ENCODE measurements at regions not wholly inside any gene's neighbourhood (a gene's known extent, or its start where the extent isn't known, plus 50 kb on each side); places are given as distances from the start of the nearest gene placed in this dataset.

DNA sequence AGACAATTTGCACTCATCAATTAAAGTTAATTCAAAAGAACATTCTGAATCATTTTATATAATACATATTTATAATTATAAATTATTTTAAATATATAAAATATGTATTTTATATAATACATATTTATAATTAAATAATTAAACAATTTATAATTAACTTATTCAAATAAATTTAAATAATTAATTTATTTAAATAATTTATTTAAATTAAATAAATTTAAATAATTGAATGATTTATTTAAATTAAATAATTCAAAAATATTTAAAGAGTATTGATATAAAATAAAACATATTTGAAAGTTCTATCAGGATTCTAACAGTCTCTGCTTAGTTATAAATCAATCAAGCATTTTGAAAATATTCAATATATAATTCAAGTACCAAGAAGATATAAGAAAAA is 775.5 kb upstream of the CTNND2 start:
- no peak overlapping the region for H3K4me2 ChIP-seq (ENCODE audit: insufficient read depth in 1 of 2, low read depth in 2 of 2, low read length in 2 of 2)
- no peak overlapping the region for H2AFZ ChIP-seq (ENCODE audit: low read length)
- no peak overlapping the region for H2AK5ac ChIP-seq (ENCODE audit: low read depth, low read length)
- no peak overlapping the region for H3K27ac ChIP-seq (ENCODE audit: low read depth, low read length)
- H3K79me2 ChIP-seq (ENCODE audit: control insufficient read depth in 1 of 2, insufficient read depth in 2 of 2, low read length in 2 of 2) = 0 out of 4 replicates have a peak, but pooled peaks cover 0 to 2% of the 10 kb centered on the region in 2 experiments
- H3K9me3 ChIP-seq (ENCODE audit: insufficient read depth in 2 of 2, low read depth in 1 of 2, low read length in 1 of 2) = no peaks in the 10 kb centered on the region
- no peak overlapping the region for H3K4ac ChIP-seq (replicated peaks; ENCODE audit: insufficient read length, low read depth, low read length)
- CTCF ChIA-PET (ENCODE audit: partially characterized antibody) = no interaction called here
- no peak overlapping the region for H3K23ac ChIP-seq (ENCODE audit: insufficient read length)
- H4K20me1 ChIP-seq (replicated peaks in 1 of 2; ENCODE audit: control insufficient read depth in 1 of 2, insufficient read depth in 2 of 2, low read length in 2 of 2) = no peaks in the 10 kb centered on the region
- no peak overlapping the region for H2BK20ac ChIP-seq (ENCODE audit: low read length)
- no peaks in the 10 kb centered on the region for H3K4me1 ChIP-seq (replicated peaks in 1 of 4; ENCODE audit: control insufficient read depth in 3 of 4, insufficient read depth in 4 of 4, low read length in 3 of 4)
- no peaks in the 10 kb centered on the region for H3K27me3 ChIP-seq (replicated peaks in 1 of 4; ENCODE audit: control insufficient read depth in 3 of 4, extremely low read depth in 1 of 4, insufficient read depth in 3 of 4, low read length in 3 of 4)
- H2BK5ac ChIP-seq (ENCODE audit: low read depth, low read length) = no peak overlapping the region
- H2BK15ac ChIP-seq (ENCODE audit: low read length) = no peak overlapping the region
- H4K8ac ChIP-seq (ENCODE audit: extremely low read depth, insufficient read depth, low read length) = no peak overlapping the region
- H2BK120ac ChIP-seq (replicated peaks; ENCODE audit: low read depth, low read length) = no peak overlapping the region
- DNase-seq (ENCODE audit: low read depth in 1 of 2, low spot score in 2 of 2) (no peak), FAIRE-seq (no peak)
- no peak overlapping the region for H3K4me3 ChIP-seq (ENCODE audit: extremely low read depth in 1 of 4, insufficient read depth in 2 of 4, low read depth in 3 of 4, low read length in 4 of 4)
- H4K91ac ChIP-seq (replicated peaks; ENCODE audit: insufficient read length, low read length) = no peak overlapping the region
- peaks cover 0 to 4% (median 1%) of the 10 kb centered on the region in 4 experiments; a peak in 2 of 8 replicates for H3K36me3 ChIP-seq (ENCODE audit: control insufficient read depth in 2 of 4, insufficient read depth in 4 of 4, low read length in 3 of 4)
- no peaks in the 10 kb centered on the region for H3K23me2 ChIP-seq (ENCODE audit: low read depth, low read length)
- H3K79me1 ChIP-seq (ENCODE audit: low read depth, low read length) = peaks cover 2% of the 10 kb centered on the region
- H4K5ac ChIP-seq (ENCODE audit: insufficient read length, low read depth, low read length) = no peak overlapping the region
- no peak overlapping the region for H3K14ac ChIP-seq (ENCODE audit: insufficient read length)
- no peak overlapping the region for H3K56ac ChIP-seq (replicated peaks; ENCODE audit: insufficient read length, low read depth, low read length)
- H3K9ac ChIP-seq (replicated peaks in 1 of 4; ENCODE audit: extremely low read depth in 1 of 4, low read depth in 3 of 4, low read length in 3 of 4) = no peak overlapping the region
- no peak overlapping the region for H2BK12ac ChIP-seq (ENCODE audit: low read depth, low read length)
- H3K18ac ChIP-seq (ENCODE audit: extremely low read depth, low read length) = no peak overlapping the region
- POLR2A ChIA-PET (ENCODE audit: partially characterized antibody) = no interaction called here
- TF ChIP-seq CREB1 (IDR thresholded peaks at IDR 0.05) = no peak
- TF ChIP-seq CEBPB (IDR thresholded peaks at IDR 0.05; ENCODE audit: low read depth, low read length) = no peak
- TF ChIP-seq RFX5 (IDR thresholded peaks at IDR 0.05; ENCODE audit: borderline replicate concordance, low read depth, low read length) = no peak
- TF ChIP-seq MAX (IDR thresholded peaks at IDR 0.05) = no peak
- no peak for TF ChIP-seq RAD21 (IDR thresholded peaks at IDR 0.05 in 1 of 2, conservative IDR thresholded peaks at IDR 0.05 in 1 of 2; ENCODE audit: low read depth in 2 of 2, low read length in 2 of 2)
- TF ChIP-seq POU5F1 (IDR thresholded peaks at IDR 0.05; ENCODE audit: low read depth, low read length) = no peak
- TF ChIP-seq NANOG (IDR thresholded peaks at IDR 0.05; ENCODE audit: insufficient read depth, low read depth, low read length, poor library complexity, severe bottlenecking) = no peak
- TF ChIP-seq JUN (IDR thresholded peaks at IDR 0.05; ENCODE audit: low read depth, low read length) = no peak
- no peak for TF ChIP-seq ASH2L (IDR thresholded peaks at IDR 0.05; ENCODE audit: low read length)
- TF ChIP-seq EGR1 (IDR thresholded peaks at IDR 0.05; ENCODE audit: borderline replicate concordance, low read depth, low read length) = no peak
- no peak for TF ChIP-seq RNF2 (IDR thresholded peaks at IDR 0.05; ENCODE audit: borderline replicate concordance, low read depth, low read length, missing control alignments, poor library complexity, severe bottlenecking)
- no peak for TF ChIP-seq MAFK (IDR thresholded peaks at IDR 0.05; ENCODE audit: low read depth, low read length)
- no peak for TF ChIP-seq TAF7 (optimal IDR thresholded peaks at IDR 0.05; ENCODE audit: borderline replicate concordance, low read depth, low read length)
- no peak for TF ChIP-seq NRF1 (IDR thresholded peaks at IDR 0.05; ENCODE audit: low read depth, low read length)
- no peak for TF ChIP-seq FOSL1 (IDR thresholded peaks at IDR 0.05; ENCODE audit: insufficient read depth, low read depth, low read length)
- no peak for TF ChIP-seq SAP30 (IDR thresholded peaks at IDR 0.05; ENCODE audit: insufficient read depth, insufficient replicate concordance, low read length)

All from H1 (cell line).